DOHH2 (cell line): ENCODE measurements at regions not wholly inside any gene's neighbourhood (a gene's known extent, or its start where the extent isn't known, plus 50 kb on each side); places are given as distances from the start of the nearest gene placed in this dataset.

ENCODE experiments used
- H3F3A ChIP-seq: fragments of 200-600 bp; sonication (generic), shearing (Covaris generic); 2 replicates; pipeline ENCODE4 v1.6.0; 2016; ENCODE audit warnings: antibody characterized with exemption, mild to moderate bottlenecking; ENCODE audit not compliant: control insufficient read depth, insufficient read depth
- H3K27ac ChIP-seq: fragments of 200-600 bp; sonication (generic); 2 replicates; pipeline ENCODE4 v1.5.1; 2014; ENCODE audit warnings: low read depth, mild to moderate bottlenecking, low read length, moderate library complexity
- H3K27me3 ChIP-seq: fragments of 200-600 bp; sonication (generic); 2 replicates; pipeline ENCODE4 v1.6.1; 2014; ENCODE audit warnings: mild to moderate bottlenecking, low read length, mixed read lengths; ENCODE audit not compliant: control insufficient read depth
- H3K36me3 ChIP-seq: fragments of 200-600 bp; sonication (generic); 2 replicates; pipeline ENCODE4 v1.6.1; 2014; ENCODE audit warnings: mild to moderate bottlenecking, low read length, moderate library complexity, mixed read lengths; ENCODE audit not compliant: control insufficient read depth
- H3K4me1 ChIP-seq: fragments of 200-600 bp; sonication (generic); 2 replicates; pipeline ENCODE4 v1.6.1; 2014; ENCODE audit warnings: mild to moderate bottlenecking, low read length, mixed read lengths; ENCODE audit not compliant: control insufficient read depth
- H3K4me2 ChIP-seq: fragments of 200-600 bp; sonication (generic); 2 replicates; pipeline ENCODE4 v1.6.0; 2014; ENCODE audit warnings: mild to moderate bottlenecking, low read length, moderate library complexity
- H3K4me3 ChIP-seq: fragments of 200-600 bp; sonication (generic); 2 replicates; pipeline ENCODE4 v1.5.1; 2014; ENCODE audit warnings: mild to moderate bottlenecking, low read length, mixed read lengths
- H3K79me2 ChIP-seq: fragments of 200-600 bp; sonication (generic); 2 replicates; pipeline ENCODE4 v1.6.1; 2014; ENCODE audit warnings: mild to moderate bottlenecking, low read length, mixed read lengths; ENCODE audit not compliant: control insufficient read depth
- H3K9me2 ChIP-seq: fragments of 200-600 bp; sonication (generic); replicated peaks from 2 replicates; pipeline ENCODE4 v1.6.1; 2014; ENCODE audit warnings: mild to moderate bottlenecking, low read length, mixed read lengths; ENCODE audit not compliant: control insufficient read depth
- H3K9me3 ChIP-seq: fragments of 200-600 bp; sonication (generic); 2 replicates; pipeline ENCODE4 v1.6.1; 2014; ENCODE audit warnings: antibody characterized with exemption, low read length, mixed read lengths; ENCODE audit not compliant: control insufficient read depth, insufficient read depth
- H4K20me1 ChIP-seq: fragments of 200-600 bp; sonication (generic); 2 replicates; pipeline ENCODE4 v1.6.0; 2014; ENCODE audit warnings: low read depth, mild to moderate bottlenecking, antibody characterized with exemption, low read length, moderate library complexity; ENCODE audit not compliant: control insufficient read depth, insufficient read depth
- CTCF ChIP-seq: fragments of 200-600 bp; sonication (generic); IDR thresholded peaks from one replicate; pipeline ENCODE4 v1.5.1; 2014; ENCODE audit warnings: antibody characterized with exemption, mild to moderate bottlenecking, low read depth, low read length; ENCODE audit not compliant: poor library complexity, severe bottlenecking
- EZH2phosphoT487 ChIP-seq: fragments of 200-600 bp; sonication (generic); IDR thresholded peaks from 2 replicates; pipeline ENCODE4 v1.6.1; 2017; ENCODE audit warnings: borderline replicate concordance, mild to moderate bottlenecking, antibody characterized with exemption, low read length, moderate library complexity, mixed read lengths

GRCh38 chr10:125218967-125219366 lies 58.6 kb upstream of the CTBP2 start:
- no peaks in the 10 kb centered on the region for H3K9me2 ChIP-seq
- no peaks in the 10 kb centered on the region for H3K4me1 ChIP-seq
- no peaks in the 10 kb centered on the region for H4K20me1 ChIP-seq
- H3K27ac ChIP-seq: no peak overlapping the region
- H3K36me3 ChIP-seq: no peaks in the 10 kb centered on the region
- TF ChIP-seq CTCF (no peak), EZH2phosphoT487 (no peak)
- H3K4me3 ChIP-seq: no peak overlapping the region
- H3K4me2 ChIP-seq: no peak overlapping the region
- H3K9me3 ChIP-seq: no peaks in the 10 kb centered on the region
- peaks cover 4% of the 10 kb centered on the region; the same call in 1 of the 2 replicates for H3K27me3 ChIP-seq
- no peaks in the 10 kb centered on the region for H3K79me2 ChIP-seq
- no peaks in the 10 kb centered on the region for H3F3A ChIP-seq

DNA sequence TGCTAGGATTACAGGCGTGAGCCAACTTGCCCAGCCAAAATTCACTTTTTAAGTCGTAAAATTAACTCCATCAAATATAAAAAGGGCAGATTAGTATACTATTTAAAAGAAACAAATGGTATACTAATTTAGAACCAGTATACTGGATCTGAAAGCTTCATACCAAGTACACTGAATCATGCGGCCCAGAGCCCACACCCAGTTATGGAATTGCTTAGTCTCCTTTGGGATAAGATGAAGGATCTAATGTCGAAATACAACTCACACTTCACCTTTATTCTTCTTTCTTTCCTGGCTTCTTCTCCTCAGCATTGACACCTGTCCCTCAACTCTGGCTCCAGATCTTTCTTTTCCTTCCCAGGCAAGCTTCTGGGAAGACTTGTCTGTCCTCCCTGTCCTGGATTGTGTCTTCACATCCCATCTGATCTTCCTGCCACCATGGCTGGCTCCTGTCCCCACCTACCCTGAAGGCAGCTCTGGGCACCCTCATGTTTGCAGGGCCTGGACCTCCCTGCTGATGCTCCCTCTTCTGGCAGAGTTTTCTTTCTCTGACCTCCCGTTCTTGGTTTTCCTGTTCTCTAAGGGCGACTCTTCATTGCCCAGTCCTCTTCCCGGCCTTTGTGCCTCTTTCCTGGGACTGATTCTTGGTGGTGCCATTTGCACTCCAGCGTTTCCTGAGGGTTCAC lies 57.8 kb upstream of the CTBP2 start:
- Histone ChIP-seq H4K20me1 (no peaks in the 10 kb centered on the region), H3K27me3 (peaks cover 4% of the 10 kb centered on the region; the same call in 1 of the 2 replicates), H3K79me2 (no peaks in the 10 kb centered on the region), H3K4me3 (no peak overlapping the region), H3K4me1 (no peaks in the 10 kb centered on the region), H3K36me3 (no peaks in the 10 kb centered on the region), H3K27ac (no peak overlapping the region), H3K4me2 (no peak overlapping the region), H3F3A (no peaks in the 10 kb centered on the region), H3K9me3 (no peaks in the 10 kb centered on the region), H3K9me2 (no peaks in the 10 kb centered on the region)
- TF ChIP-seq EZH2phosphoT487 (no peak), CTCF (no peak)

GRCh38 chr10:125216861-125217260 lies 56.5 kb upstream of the CTBP2 start:
- Histone ChIP-seq H3K9me3 (no peaks in the 10 kb centered on the region), H3K4me3 (no peak overlapping the region), H3K27me3 (peaks cover 7% of the 10 kb centered on the region; the same call in 1 of the 2 replicates), H3K79me2 (no peaks in the 10 kb centered on the region), H3K9me2 (no peaks in the 10 kb centered on the region), H3K4me2 (no peak overlapping the region), H3K36me3 (no peaks in the 10 kb centered on the region), H4K20me1 (no peaks in the 10 kb centered on the region), H3F3A (no peaks in the 10 kb centered on the region), H3K27ac (no peak overlapping the region), H3K4me1 (no peaks in the 10 kb centered on the region)
- TF ChIP-seq CTCF: no peak
- TF ChIP-seq EZH2phosphoT487: no peak
